H1 (cell line): ENCODE measurements at regions not wholly inside any gene's neighbourhood (a gene's known extent, or its start where the extent isn't known, plus 50 kb on each side); places are given as distances from the start of the nearest gene placed in this dataset.

ENCODE experiments used
- CTCF ChIA-PET: fragments of 300-600 bp; sonication (Branson Sonifier 250); formaldehyde crosslinking; loops from one replicate; lab custom pipeline; 2021; ENCODE audit not compliant: partially characterized antibody; lab: Charles Lee
- POLR2A ChIA-PET: fragments of 300-600 bp; sonication (Branson Sonifier 250); formaldehyde crosslinking; loops from one replicate; lab custom pipeline; 2021; ENCODE audit warnings: inconsistent platforms; ENCODE audit not compliant: partially characterized antibody; lab: Charles Lee
- DNase-seq, 2 experiments: peaks; one replicate each; pipeline versions ENCODE4 v3.0.0 to v3.0.0-alpha.2; 2010 to 2022; ENCODE audit warnings: low spot score in 2 of 2, low read depth in 1 of 2, mixed read lengths in 1 of 2
- FAIRE-seq: peaks from 2 replicates; lab custom pipeline; 2011; peaks lifted over from hg19 to GRCh38; lab: Jason Lieb, UNC
- H2AFZ ChIP-seq: 2 replicates; pipeline ENCODE4 v1.8.1; 2012; ENCODE audit warnings: low read length, inconsistent platforms
- H2AK5ac ChIP-seq: 2 replicates; pipeline ENCODE4 v1.6.1; 2013; ENCODE audit warnings: low read depth, low read length
- H2BK120ac ChIP-seq: replicated peaks from 2 replicates; pipeline ENCODE3; 2013; ENCODE audit warnings: low read depth, low read length, inconsistent platforms
- H2BK12ac ChIP-seq: 2 replicates; pipeline ENCODE4 v1.6.1; 2013; ENCODE audit warnings: low read depth, low read length
- H2BK15ac ChIP-seq: 2 replicates; pipeline ENCODE4 v1.6.1; 2013; ENCODE audit warnings: low read length
- H2BK20ac ChIP-seq: 2 replicates; pipeline ENCODE4 v1.6.1; 2013; ENCODE audit warnings: low read length
- H2BK5ac ChIP-seq: 2 replicates; pipeline ENCODE4 v1.6.1; 2013; ENCODE audit warnings: low read depth, low read length
- H3K14ac ChIP-seq: 2 replicates; pipeline ENCODE4 v1.6.1; 2013; ENCODE audit warnings: inconsistent platforms; ENCODE audit not compliant: insufficient read length
- H3K18ac ChIP-seq: 2 replicates; pipeline ENCODE4 v1.6.1; 2013; ENCODE audit warnings: low read length; ENCODE audit errors: extremely low read depth
- H3K23ac ChIP-seq: 2 replicates; pipeline ENCODE4 v1.6.1; 2013; ENCODE audit warnings: inconsistent platforms; ENCODE audit not compliant: insufficient read length
- H3K23me2 ChIP-seq: 2 replicates; pipeline ENCODE4 v1.6.1; 2013; ENCODE audit warnings: low read depth, low read length
- H3K27ac ChIP-seq: 2 replicates; pipeline ENCODE4 v1.6.1; 2011; ENCODE audit warnings: low read depth, low read length, inconsistent platforms
- H3K27me3 ChIP-seq, 4 experiments: replicated peaks in 1 of 4; 1 replicate in 1 of 4; 2 replicates in 3 of 4; pipeline versions ENCODE4 v1.6.1 to v1.8.1; 2011 to 2013; ENCODE audit warnings: low read length in 3 of 4, mild to moderate bottlenecking in 3 of 4, inconsistent platforms in 2 of 4, mixed read lengths in 2 of 4, moderate library complexity in 1 of 4; ENCODE audit not compliant: control insufficient read depth in 3 of 4, insufficient read depth in 3 of 4; ENCODE audit errors: extremely low read depth in 1 of 4
- H3K36me3 ChIP-seq, 4 experiments: 2 replicates each; pipeline versions ENCODE4 v1.6.1 to v1.8.1; 2011 to 2013; ENCODE audit warnings: mild to moderate bottlenecking in 4 of 4, low read length in 3 of 4, moderate library complexity in 2 of 4, control low read depth in 1 of 4, inconsistent platforms in 1 of 4; ENCODE audit not compliant: insufficient read depth in 4 of 4, control insufficient read depth in 2 of 4
- H3K4ac ChIP-seq: replicated peaks from 2 replicates; pipeline ENCODE3; 2013; ENCODE audit warnings: low read length, low read depth, mixed read lengths, inconsistent platforms; ENCODE audit not compliant: insufficient read length
- H3K4me1 ChIP-seq, 4 experiments: replicated peaks in 1 of 4; 1 replicate in 1 of 4; 2 replicates in 3 of 4; pipeline versions ENCODE4 v1.6.1 to v1.8.1; 2011 to 2013; ENCODE audit warnings: low read length in 3 of 4, inconsistent platforms in 2 of 4, mixed read lengths in 1 of 4; ENCODE audit not compliant: insufficient read depth in 4 of 4, control insufficient read depth in 3 of 4
- H3K4me2 ChIP-seq, 2 experiments: 2 replicates each; pipeline versions ENCODE4 v1.6.1 to v1.8.1; 2011 to 2013; ENCODE audit warnings: low read depth in 2 of 2, low read length in 2 of 2, control low read depth in 1 of 2, inconsistent platforms in 1 of 2, mild to moderate bottlenecking in 1 of 2; ENCODE audit not compliant: insufficient read depth in 1 of 2
- H3K4me3 ChIP-seq, 4 experiments: fragments of 200-600, 300-600 bp in 1 of 4; sonication (generic), shearing (Covaris generic), sonication (Bioruptor Twin) in 1 of 4; 2 replicates each; pipeline versions ENCODE4 v1.5.1 to v1.8.1; 2011 to 2016; ENCODE audit warnings: low read length in 4 of 4, low read depth in 3 of 4, control low read depth in 2 of 4, inconsistent platforms in 2 of 4, mild to moderate bottlenecking in 2 of 4, mixed read lengths in 1 of 4, moderate library complexity in 1 of 4; ENCODE audit not compliant: insufficient read depth in 2 of 4; ENCODE audit errors: extremely low read depth in 1 of 4
- H3K56ac ChIP-seq: replicated peaks from 2 replicates; pipeline ENCODE3; 2013; ENCODE audit warnings: low read depth, mild to moderate bottlenecking, mixed read lengths, low read length, inconsistent platforms; ENCODE audit not compliant: insufficient read length
- H3K79me1 ChIP-seq: 2 replicates; pipeline ENCODE4 v1.6.1; 2013; ENCODE audit warnings: low read depth, low read length, control low read depth
- H3K79me2 ChIP-seq, 2 experiments: 2 replicates each; pipeline versions ENCODE4 v1.6.1 to v1.8.1; 2012 to 2013; ENCODE audit warnings: low read length in 2 of 2, mild to moderate bottlenecking in 2 of 2, inconsistent platforms in 1 of 2; ENCODE audit not compliant: insufficient read depth in 2 of 2, control insufficient read depth in 1 of 2
- H3K9ac ChIP-seq, 4 experiments: replicated peaks in 1 of 4; 1 replicate in 1 of 4; 2 replicates in 3 of 4; pipeline versions ENCODE4 v1.6.1 to v1.8.1; 2011 to 2013; ENCODE audit warnings: low read depth in 3 of 4, low read length in 3 of 4, control low read depth in 2 of 4, mild to moderate bottlenecking in 2 of 4, moderate library complexity in 2 of 4, inconsistent platforms in 1 of 4; ENCODE audit errors: extremely low read depth in 1 of 4
- H3K9me3 ChIP-seq, 2 experiments: 2 replicates each; pipeline versions ENCODE4 v1.6.1 to v1.8.1; 2012 to 2013; ENCODE audit warnings: mild to moderate bottlenecking in 2 of 2, moderate library complexity in 2 of 2, control low read depth in 1 of 2, inconsistent platforms in 1 of 2, low read depth in 1 of 2, low read length in 1 of 2, mixed read lengths in 1 of 2; ENCODE audit not compliant: insufficient read depth in 2 of 2
- H4K20me1 ChIP-seq, 2 experiments: replicated peaks in 1 of 2; 2 replicates each; pipeline versions ENCODE3 to v1.8.1; 2011 to 2013; ENCODE audit warnings: inconsistent platforms in 2 of 2, low read length in 2 of 2, mild to moderate bottlenecking in 1 of 2; ENCODE audit not compliant: insufficient read depth in 2 of 2, control insufficient read depth in 1 of 2
- H4K5ac ChIP-seq: 2 replicates; pipeline ENCODE4 v1.6.1; 2013; ENCODE audit warnings: low read length, low read depth, mixed read lengths, inconsistent platforms; ENCODE audit not compliant: insufficient read length
- H4K8ac ChIP-seq: 2 replicates; pipeline ENCODE4 v1.8.0; 2013; ENCODE audit warnings: mild to moderate bottlenecking, moderate library complexity, low read length, inconsistent platforms; ENCODE audit not compliant: insufficient read depth; ENCODE audit errors: extremely low read depth
- H4K91ac ChIP-seq: replicated peaks from 2 replicates; pipeline ENCODE3; 2013; ENCODE audit warnings: low read length, mixed read lengths, inconsistent platforms; ENCODE audit not compliant: insufficient read length
- CBX8 ChIP-seq: fragments of 300-800, 300-1000 bp; sonication (generic); IDR thresholded peaks from 2 replicates; pipeline ENCODE4 v1.7.1; 2016; ENCODE audit warnings: low read depth, low read length, borderline replicate concordance
- CEBPB ChIP-seq: IDR thresholded peaks from 2 replicates; pipeline ENCODE4 v1.6.1; 2012; ENCODE audit warnings: low read depth, low read length
- FOSL1 ChIP-seq: IDR thresholded peaks from 2 replicates; pipeline ENCODE4 v1.6.1; 2011; ENCODE audit warnings: mild to moderate bottlenecking, low read depth, low read length, moderate library complexity; ENCODE audit not compliant: insufficient read depth
- HDAC6 ChIP-seq: IDR thresholded peaks from one replicate; pipeline ENCODE4 v1.7.1; 2012; ENCODE audit warnings: low read depth, mild to moderate bottlenecking, inconsistent platforms, low read length, moderate library complexity
- JUND ChIP-seq: IDR thresholded peaks from 2 replicates; pipeline ENCODE4 v1.6.1; 2011; ENCODE audit warnings: mild to moderate bottlenecking, improper control_type of control experiment, low read length
- KDM1A ChIP-seq: fragments of 200-600, 300-600 bp; sonication (generic); IDR thresholded peaks from 2 replicates; pipeline ENCODE4 v1.7.1; 2016; ENCODE audit warnings: mild to moderate bottlenecking, low read length, borderline replicate concordance
- NANOG ChIP-seq: IDR thresholded peaks from 2 replicates; pipeline ENCODE4 v1.6.1; 2011; ENCODE audit warnings: low read length, low read depth, mild to moderate bottlenecking, inconsistent platforms; ENCODE audit not compliant: insufficient read depth, poor library complexity, severe bottlenecking
- RBBP5 ChIP-seq: IDR thresholded peaks from 2 replicates; pipeline ENCODE4 v1.7.1; 2012; ENCODE audit warnings: low read depth, mild to moderate bottlenecking, inconsistent platforms, low read length, moderate library complexity, borderline replicate concordance
- SAP30 ChIP-seq: fragments of 300-600 bp; sonication (generic); IDR thresholded peaks from 2 replicates; pipeline ENCODE4 v1.7.1; 2012; ENCODE audit warnings: low read length, moderate library complexity, mild to moderate bottlenecking, inconsistent platforms; ENCODE audit not compliant: insufficient read depth, insufficient replicate concordance
- TAF1 ChIP-seq: IDR thresholded peaks from 2 replicates; pipeline ENCODE4 v1.6.1; 2011; ENCODE audit warnings: mild to moderate bottlenecking, low read depth, low read length
- WGBS, 2 experiments: shearing (Covaris generic) in 1 of 2; methylation state at CpG; one replicate each; pipeline versions ENCODE4 v1.1.6 to v1.1.7; 2013 to 2015; ENCODE audit warnings: low lambda C conversion rate in 2 of 2, mixed read lengths in 2 of 2, inconsistent platforms in 1 of 2, low coverage in 1 of 2, missing lambda C conversion rate in 1 of 2; ENCODE audit not compliant: insufficient replicate concordance in 2 of 2, insufficient coverage in 1 of 2, insufficient read length in 1 of 2; ENCODE audit errors: extremely low coverage in 1 of 2, missing lambda C conversion rate in 1 of 2; 5-methylcytosine and 5-hydroxymethylcytosine counted together

- WGBS, 2 experiments: 82% methylated on average over 5 of the region's 5 CpGs; no CpG with 5 or more reads in 1 of the 2 experiments
These were observed 140.6 kb upstream of the PRICKLE2 start for GRCh38 chr3:64365877-64366276.

More at GRCh38 chr3:64365877-64366276, 140.6 kb upstream of the PRICKLE2 start:
- FAIRE-seq (no peak), DNase-seq (no peak)
- Histone ChIP-seq H4K5ac (no peak overlapping the region), H4K91ac (no peak overlapping the region), H2BK20ac (no peak overlapping the region), H3K23ac (no peak overlapping the region), H3K27me3 (no peaks in the 10 kb centered on the region), H2BK15ac (no peak overlapping the region), H3K27ac (no peak overlapping the region), H3K9ac (no peak overlapping the region), H3K56ac (no peak overlapping the region), H3K18ac (no peak overlapping the region), H2BK5ac (no peak overlapping the region), H4K20me1 (no peaks in the 10 kb centered on the region), H2AK5ac (no peak overlapping the region), H4K8ac (no peak overlapping the region), H3K4ac (no peak overlapping the region), H3K36me3 (no peaks in the 10 kb centered on the region), H2BK12ac (0 out of 2 replicates have a peak overlapping the region, but pooled peaks have one; percentile 42), H2BK120ac (no peak overlapping the region), H2AFZ (no peak overlapping the region), H3K9me3 (no peaks in the 10 kb centered on the region), H3K4me1 (peaks cover 0 to 3% (median 0%) of the 10 kb centered on the region in 4 experiments; a peak in 1 of 7 replicates), H3K14ac (no peak overlapping the region), H3K4me2 (no peak overlapping the region), H3K4me3 (no peak overlapping the region), H3K79me1 (no peaks in the 10 kb centered on the region), H3K79me2 (no peaks in the 10 kb centered on the region), H3K23me2 (no peaks in the 10 kb centered on the region)
- POLR2A ChIA-PET: no interaction called here
- no peak for TF ChIP-seq FOSL1
- no peak for TF ChIP-seq CBX8
- no peak for TF ChIP-seq CEBPB
- no peak for TF ChIP-seq HDAC6
- TF ChIP-seq SAP30: no peak
- no peak for TF ChIP-seq NANOG
- TF ChIP-seq KDM1A: no peak
- no peak for TF ChIP-seq JUND
- no peak for TF ChIP-seq TAF1
- TF ChIP-seq RBBP5: no peak
- CTCF ChIA-PET: interaction anchor here (1.4 kb wide), 1 partner anchor 10 kb away, joined by 3 read pairs; no protein-coding TSS in a partner anchor
